MG63 (cell line): ENCODE measurements at regions not wholly inside any gene's neighbourhood (a gene's known extent, or its start where the extent isn't known, plus 50 kb on each side); places are given as distances from the start of the nearest gene placed in this dataset.

Source experiments
- DNase-seq: peaks from one replicate; pipeline ENCODE4 v3.0.0-alpha.2; 2020
- H3K27me3 ChIP-seq: fragments of 250-450 bp; sonication (Bioruptor Pico); 2 replicates; pipeline ENCODE4 v1.5.1; 2020; ENCODE audit warnings: mild to moderate bottlenecking, moderate library complexity
- H3K36me3 ChIP-seq: fragments of 250-450 bp; sonication (Bioruptor Pico); 2 replicates; pipeline ENCODE4 v1.5.1; 2020; ENCODE audit warnings: mild to moderate bottlenecking, moderate library complexity
- H3K4me3 ChIP-seq: fragments of 250-450 bp; sonication (Bioruptor Pico); 2 replicates; pipeline ENCODE4 v1.5.1; 2020; ENCODE audit warnings: mild to moderate bottlenecking, moderate library complexity
- H3K9me3 ChIP-seq: fragments of 250-450 bp; sonication (Bioruptor Pico); 2 replicates; pipeline ENCODE4 v1.5.1; 2020; ENCODE audit warnings: mild to moderate bottlenecking, moderate library complexity

- no peak for DNase-seq
- H3K9me3 ChIP-seq: no peaks in the 10 kb centered on the region
- H3K27me3 ChIP-seq: no peaks in the 10 kb centered on the region
- H3K4me3 ChIP-seq: no peak overlapping the region
- no peaks in the 10 kb centered on the region for H3K36me3 ChIP-seq
These were observed 119.6 kb downstream of the CYLD start for GRCh38 chr16:50861451-50861850.

DNA sequence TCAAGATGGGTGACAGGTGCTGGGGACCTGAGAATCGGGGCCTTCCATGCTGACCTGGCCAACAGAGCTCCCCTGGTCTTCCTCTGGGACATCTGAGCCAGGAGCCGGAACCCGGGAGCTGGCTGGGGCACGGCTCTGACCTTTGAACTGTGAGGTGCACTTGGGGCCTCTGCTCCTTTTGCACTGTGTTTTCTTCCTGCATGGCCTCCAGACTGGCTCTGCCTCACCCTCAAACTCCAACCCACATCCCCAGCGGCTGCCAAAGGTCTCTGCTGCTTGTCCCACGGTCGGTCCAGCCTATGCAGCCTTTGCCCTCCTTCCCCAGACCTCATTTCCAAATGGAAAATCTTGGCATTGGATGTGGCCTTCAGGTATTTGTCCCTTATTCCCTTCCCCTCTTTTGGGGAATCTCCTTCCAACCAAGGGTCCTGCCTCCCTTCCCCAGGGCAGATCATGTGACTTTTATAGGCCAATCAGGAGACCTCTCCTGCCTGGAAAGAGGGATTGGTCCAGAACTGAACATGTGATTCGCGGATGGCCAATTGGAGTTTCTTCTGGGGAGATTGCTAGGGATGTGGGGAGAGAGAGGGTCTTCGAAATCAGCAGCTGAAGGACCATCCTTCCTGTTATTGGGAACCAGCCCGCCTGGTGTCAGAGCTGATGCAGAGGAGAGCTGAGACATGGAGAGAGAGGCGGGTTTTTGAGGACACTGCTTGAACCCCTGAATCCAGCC lies 117.9 kb downstream of the CYLD start:
- Histone ChIP-seq H3K36me3 (no peaks in the 10 kb centered on the region), H3K9me3 (no peaks in the 10 kb centered on the region), H3K4me3 (no peak overlapping the region), H3K27me3 (no peaks in the 10 kb centered on the region)
- no peak for DNase-seq

GRCh38 chr16:50858877-50859627 lies 117.2 kb downstream of the CYLD start:
- DNase-seq: no peak
- H3K36me3 ChIP-seq: no peaks in the 10 kb centered on the region
- no peak overlapping the region for H3K4me3 ChIP-seq
- no peaks in the 10 kb centered on the region for H3K27me3 ChIP-seq
- no peaks in the 10 kb centered on the region for H3K9me3 ChIP-seq

DNA sequence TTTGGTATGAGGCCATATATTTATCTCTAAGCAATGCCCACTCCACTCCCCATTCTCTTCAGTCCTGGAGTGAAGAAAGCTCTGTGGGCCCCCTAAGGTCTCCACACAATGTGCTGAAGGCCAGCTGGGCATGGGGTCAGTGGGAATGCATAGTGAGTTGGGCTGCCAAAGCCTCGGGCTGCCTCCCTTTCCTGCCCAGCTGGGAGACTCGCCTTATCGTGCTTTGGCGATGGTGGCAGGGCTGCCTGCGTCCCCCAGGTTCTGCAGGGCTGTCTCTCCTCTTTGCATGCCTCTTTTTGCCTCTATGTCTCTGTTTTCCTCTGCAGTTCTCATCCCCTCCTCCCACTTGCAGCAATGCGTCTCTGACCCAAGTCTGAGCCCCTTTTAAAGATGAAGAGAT lies 116.5 kb downstream of the CYLD start:
- DNase-seq: no peak
- no peak overlapping the region for H3K4me3 ChIP-seq
- no peaks in the 10 kb centered on the region for H3K9me3 ChIP-seq
- H3K27me3 ChIP-seq: no peaks in the 10 kb centered on the region
- no peaks in the 10 kb centered on the region for H3K36me3 ChIP-seq

- no peak for DNase-seq
- Histone ChIP-seq H3K27me3 (no peaks in the 10 kb centered on the region), H3K9me3 (no peaks in the 10 kb centered on the region), H3K4me3 (no peak overlapping the region), H3K36me3 (no peaks in the 10 kb centered on the region)
These were observed 116.0 kb downstream of the CYLD start for GRCh38 chr16:50857881-50858280.

DNA sequence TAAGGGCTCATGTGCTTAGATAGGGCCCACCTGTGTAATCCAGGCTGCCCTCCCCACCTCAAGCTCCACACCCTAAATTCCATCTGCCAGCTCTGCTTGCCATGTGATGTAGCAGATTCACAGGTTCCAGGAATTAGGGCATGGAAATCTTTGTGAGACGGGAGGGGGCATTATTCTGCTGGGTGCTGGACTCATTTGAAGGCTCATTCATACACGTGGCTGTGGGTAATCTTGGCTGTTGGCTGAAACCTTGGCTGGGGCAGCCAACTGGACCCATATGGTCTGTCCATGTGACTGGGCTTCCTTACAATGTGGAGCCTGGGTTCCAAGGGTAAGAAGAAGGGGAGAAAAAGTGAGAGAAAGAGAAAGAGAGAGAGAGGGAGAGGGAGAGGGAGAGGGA lies 115.1 kb downstream of the CYLD start:
- no peaks in the 10 kb centered on the region for H3K36me3 ChIP-seq
- H3K27me3 ChIP-seq: no peaks in the 10 kb centered on the region
- no peak overlapping the region for H3K4me3 ChIP-seq
- DNase-seq: no peak
- no peaks in the 10 kb centered on the region for H3K9me3 ChIP-seq

DNA sequence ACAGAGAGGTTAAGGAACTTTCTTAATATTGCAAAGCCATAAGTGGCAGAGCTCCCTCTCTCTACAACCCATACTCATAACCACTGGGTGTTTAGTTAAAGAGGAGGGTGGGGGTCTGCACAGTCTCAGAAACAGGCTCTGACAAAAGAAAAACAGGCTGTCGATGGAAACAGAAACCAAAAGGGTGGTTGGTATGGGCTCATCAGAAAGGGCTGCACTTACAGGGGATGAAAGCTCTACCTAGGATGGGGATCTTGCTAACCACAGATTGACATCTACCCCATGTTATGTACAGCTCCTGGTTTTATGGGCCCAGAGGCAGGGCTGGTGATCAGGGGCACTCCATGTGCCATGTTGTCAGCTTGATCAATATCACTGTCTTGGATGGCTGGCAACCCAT lies 111.4 kb downstream of the CYLD start:
- H3K27me3 ChIP-seq: no peaks in the 10 kb centered on the region
- no peak overlapping the region for H3K4me3 ChIP-seq
- no peaks in the 10 kb centered on the region for H3K36me3 ChIP-seq
- no peaks in the 10 kb centered on the region for H3K9me3 ChIP-seq
- DNase-seq: no peak
